HG02840 (cell line): ENCODE measurements at regions not wholly inside any gene's neighbourhood (a gene's known extent, or its start where the extent isn't known, plus 50 kb on each side); places are given as distances from the start of the nearest gene placed in this dataset.
"Not testable (repeated sequence)": the region's sequence is repeated elsewhere in the genome, so short reads cannot be mapped to it uniquely, and the experiment has no call there.

ENCODE experiments used
- ATAC-seq: cut with Tn5 transposase; IDR thresholded peaks from one replicate; pipeline ENCODE4 v1.9.1; 2021; ENCODE audit warnings: mild to moderate bottlenecking, moderate library complexity, moderate number of reproducible peaks; ENCODE audit not compliant: unreplicated experiment, low FRiP score

GRCh38 chr2:236632295-236633218, 62.9 kb downstream of the ACKR3 start:
- no peak for ATAC-seq

GRCh38 chr2:236633219-236633570, 63.6 kb downstream of the ACKR3 start:
- ATAC-seq, result no peak

GRCh38 chr2:236633775-236634560, 64.3 kb downstream of the ACKR3 start:
- no peak for ATAC-seq

GRCh38 chr2:236636261-236636660, 66.6 kb downstream of the ACKR3 start:
- no peak for ATAC-seq

DNA sequence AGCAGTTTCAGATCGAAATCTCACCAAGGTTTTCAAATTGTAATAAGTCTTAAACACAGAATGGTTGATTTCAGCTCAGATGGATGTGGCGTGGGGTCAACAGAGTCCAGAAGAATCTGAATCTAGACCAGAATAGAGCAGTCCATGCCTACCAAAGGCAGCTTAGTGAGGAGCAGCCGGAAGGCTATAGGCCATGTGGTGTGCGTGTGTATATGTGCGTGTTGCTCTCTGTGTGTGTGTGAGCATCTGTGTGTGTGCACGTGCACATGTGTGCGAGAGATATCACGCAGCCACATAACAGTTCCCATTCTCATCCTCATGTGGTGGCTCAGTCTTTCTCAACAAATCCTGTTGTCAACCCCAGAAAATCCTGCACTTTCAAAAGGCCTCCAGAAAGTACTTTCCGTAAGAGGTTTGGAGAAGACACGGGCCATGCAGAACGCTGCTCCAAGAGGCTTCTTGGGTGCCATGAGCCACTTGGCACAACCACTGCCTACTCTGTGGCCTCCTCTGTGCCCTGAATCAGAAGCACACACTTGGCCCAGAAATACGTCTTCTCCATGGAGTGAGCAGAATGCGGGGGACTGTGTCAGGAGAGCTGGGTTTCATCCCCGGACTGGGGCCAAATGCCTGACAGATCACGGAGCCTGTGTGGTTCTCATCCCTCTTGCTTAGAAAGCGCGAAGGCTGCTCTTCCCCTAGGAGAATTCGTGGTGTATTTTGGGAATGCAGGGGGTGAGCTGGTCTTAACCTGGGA, 67.3 kb downstream of the ACKR3 start:
- ATAC-seq, result no peak

- ATAC-seq, result no peak
Observed at GRCh38 chr2:236637686-236638569, 68.3 kb downstream of the ACKR3 start.

GRCh38 chr2:236638707-236639106, 69.1 kb downstream of the ACKR3 start:
- no peak for ATAC-seq

DNA sequence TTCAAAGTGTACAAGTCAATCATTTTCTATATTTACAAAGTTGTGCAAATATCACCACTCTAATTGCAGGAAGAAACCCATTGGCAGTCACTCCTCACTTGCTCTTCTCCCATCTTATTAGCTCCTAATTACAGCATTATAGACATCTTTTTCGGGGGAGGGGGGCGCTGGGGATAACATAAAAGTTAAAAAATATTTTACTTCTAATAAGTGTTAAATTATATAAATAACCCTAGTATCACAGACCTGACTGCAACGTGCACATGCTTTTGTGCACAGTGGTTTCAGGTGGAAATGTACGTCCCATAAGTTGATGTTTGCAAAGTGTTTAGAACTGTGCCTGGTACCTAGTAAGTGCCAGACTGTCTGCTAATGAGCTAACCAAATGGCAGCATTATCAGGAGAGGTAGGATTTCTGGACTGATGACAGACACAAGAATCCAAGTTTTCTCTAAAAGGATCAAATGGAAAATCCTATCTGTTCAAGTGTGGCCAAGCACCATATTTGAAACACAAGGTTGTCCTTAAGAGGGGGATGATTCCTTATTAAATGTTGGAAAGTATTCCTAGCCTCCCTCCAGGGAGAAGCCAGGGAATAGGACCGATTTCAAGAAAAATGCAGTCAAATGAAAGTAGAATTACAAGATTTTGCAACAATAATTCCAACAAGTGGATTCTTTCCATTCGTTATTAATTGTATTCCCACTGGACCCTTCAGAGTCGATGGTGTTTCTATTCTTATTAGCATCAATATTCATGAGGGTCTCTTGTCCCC, 70.0 kb downstream of the ACKR3 start:
- ATAC-seq, result no peak

DNA sequence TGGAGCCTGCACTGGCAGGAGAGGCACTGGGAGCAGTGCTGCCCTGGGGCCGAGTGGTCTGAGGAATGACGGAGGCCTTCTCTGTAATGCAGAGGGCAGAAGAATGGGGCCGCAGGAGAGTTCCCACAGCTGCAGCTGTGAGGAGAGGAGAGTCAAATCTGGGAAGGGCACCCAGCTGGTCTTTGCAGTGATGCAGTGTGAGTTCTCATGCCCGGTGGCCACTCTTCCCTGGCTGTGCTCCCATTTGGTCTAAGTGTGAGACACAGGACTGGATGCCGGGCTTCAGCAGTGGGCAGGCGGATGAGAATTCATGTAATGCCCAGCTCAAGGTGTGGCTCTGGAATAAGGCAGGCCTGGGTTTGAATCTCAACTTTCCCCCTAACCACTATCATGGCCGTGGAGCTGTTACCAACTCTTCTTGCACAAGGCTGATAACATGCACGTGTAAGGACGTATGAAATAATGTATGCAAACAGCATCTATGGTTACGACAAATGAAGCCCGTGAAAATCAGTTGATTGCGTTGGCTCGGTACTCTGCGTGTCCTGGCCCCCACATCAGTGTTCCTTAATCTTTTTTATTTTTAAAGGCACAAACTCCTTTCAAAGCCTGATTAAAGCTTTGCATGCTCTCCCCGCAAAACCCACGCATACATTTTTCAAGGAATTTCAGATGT, 71.6 kb downstream of the ACKR3 start:
- ATAC-seq, result no peak

- ATAC-seq, result no peak
Observed at GRCh38 chr2:236642125-236642524, 72.5 kb downstream of the ACKR3 start.

DNA sequence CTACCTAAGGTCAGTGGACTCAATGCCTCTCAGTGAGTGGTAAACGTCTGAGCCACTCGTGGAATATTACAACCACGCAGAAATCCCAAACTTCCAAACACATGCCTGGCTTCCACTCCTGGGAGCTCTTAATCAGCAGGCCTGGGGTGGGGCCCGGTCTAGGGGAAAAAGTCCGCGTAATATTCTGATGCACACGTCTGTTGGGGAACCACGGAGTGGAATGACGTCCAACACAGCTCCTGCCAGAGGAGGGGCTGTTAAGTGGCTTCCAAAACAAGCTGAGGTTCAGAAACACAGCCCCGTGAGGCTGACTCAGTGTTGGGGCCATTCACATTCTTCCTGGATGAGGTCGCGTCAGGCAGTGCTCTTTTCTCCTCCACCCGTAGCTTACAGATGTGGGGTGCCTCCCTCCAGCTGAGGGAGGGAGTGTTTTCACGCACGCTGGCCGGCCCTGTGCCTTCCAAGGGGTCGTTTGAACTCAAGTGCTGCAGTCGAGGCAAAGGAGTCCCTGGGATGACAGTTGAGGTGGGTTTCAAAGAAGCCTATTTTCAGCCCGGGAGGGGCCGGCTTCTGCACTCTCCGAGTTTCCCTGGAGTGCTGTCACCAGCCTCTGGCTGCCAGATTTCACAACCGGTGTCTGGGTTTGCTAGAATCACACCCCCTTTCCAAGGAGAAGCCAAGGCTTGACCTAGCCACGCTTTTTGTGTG, 73.1 kb downstream of the ACKR3 start:
- ATAC-seq, result no peak

GRCh38 chr2:236643480-236643879, 73.9 kb downstream of the ACKR3 start:
- no peak for ATAC-seq

DNA sequence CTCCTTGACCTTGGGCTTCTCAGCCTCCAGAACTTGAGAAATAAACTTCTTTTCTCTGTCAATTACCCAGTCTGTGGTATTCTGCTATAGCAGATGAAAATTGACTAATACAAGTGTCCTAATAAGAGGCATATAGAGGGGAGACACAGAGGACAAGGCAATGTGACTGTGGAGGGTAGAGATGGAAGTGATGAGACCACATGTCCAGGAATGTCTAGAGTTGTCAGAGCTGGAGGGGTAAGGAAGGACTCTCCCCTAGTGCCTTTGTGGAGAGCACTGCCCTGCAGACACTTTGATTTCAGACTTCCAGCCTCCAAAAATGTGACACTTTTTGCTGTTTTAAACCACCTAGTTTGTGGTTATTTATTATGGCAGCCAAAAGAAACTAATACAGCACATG, 74.4 kb downstream of the ACKR3 start:
- ATAC-seq, result no peak

DNA sequence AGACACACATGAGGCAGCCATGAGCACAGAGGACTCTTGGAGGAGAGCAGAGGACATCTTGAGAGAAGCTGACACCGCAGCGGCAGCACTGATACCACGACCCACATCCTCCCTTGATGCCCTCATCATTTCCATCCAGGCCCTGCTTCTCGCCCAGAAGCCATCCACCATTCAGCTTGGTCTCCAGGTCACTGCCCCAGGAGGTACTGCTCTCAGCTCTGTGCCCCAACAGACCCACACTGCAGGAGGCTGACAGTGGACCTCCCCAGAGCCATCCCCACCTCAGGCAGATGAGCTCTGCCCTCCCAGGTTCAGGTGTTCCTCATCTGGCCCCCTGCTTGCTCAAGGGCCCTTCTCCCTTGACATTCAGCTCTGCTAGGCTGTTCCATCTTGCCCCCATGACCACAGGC, 74.9 kb downstream of the ACKR3 start:
- no peak for ATAC-seq

GRCh38 chr2:236645141-236645540, 75.5 kb downstream of the ACKR3 start:
- ATAC-seq, result not testable (repeated sequence)

DNA sequence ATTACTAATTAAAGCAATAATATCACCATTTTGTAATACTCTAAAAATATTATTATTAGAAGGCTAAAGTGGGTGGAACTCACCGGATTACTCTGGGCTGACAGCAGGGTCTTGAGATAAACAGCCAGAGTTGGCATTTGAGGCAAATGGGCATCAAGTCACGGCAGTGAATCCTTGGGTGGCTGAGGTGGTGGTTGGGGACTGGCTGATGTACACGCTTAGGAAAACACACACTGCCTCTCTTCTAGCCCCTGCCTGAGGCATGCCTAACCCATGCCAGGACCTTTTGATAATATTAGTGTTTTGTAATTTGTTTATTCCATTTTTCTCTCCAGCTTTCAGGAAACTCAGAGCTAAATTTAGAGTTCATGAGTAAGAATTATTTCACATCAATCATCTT, 76.8 kb downstream of the ACKR3 start:
- ATAC-seq, result no peak

DNA sequence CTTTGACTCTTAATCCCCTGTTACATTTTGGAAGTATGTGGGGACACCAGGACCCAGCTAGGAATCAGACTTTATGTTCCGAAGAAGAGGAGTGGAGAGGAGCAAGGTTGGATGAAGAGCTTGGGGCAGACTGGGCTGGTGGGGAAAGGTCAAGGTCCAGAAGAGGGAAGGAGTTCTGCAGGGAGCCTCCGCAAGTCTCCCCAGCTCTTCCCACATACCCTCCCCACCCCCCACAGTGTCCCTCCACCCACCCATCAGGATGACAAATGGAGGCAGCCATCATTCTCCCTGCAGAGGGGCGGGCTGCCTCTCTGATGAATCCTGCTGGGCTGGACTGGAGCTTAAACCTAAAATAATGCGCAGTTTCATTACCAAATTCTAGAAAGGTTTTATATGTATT, 77.2 kb downstream of the ACKR3 start:
- no peak for ATAC-seq

DNA sequence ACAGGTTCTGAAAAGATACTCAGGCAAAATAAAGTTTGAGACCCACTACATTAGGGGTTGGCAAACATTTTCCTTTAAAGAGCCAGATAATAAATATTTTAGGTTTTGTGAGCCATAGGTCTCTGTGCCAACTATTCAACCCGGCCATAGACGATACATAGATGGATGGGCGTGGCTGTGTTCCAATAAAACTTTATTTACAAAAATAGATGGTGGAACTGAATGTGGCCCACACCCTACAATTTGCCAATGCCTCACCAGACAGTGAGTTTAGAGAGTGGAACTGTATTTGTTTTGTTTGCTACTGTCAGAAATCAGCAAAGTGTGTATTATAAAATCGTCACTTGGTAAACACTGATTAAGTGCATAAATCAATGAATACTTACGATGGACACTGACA, 78.0 kb downstream of the ACKR3 start:
- ATAC-seq, result no peak
